Mucosa of descending colon (tissue), 3 donors: ENCODE measurements at regions not wholly inside any gene's neighbourhood (a gene's known extent, or its start where the extent isn't known, plus 50 kb on each side); places are given as distances from the start of the nearest gene placed in this dataset.

Source experiments
- ATAC-seq: fragments of 200-7000 bp; cut with Tn5 transposase; one replicate; pipeline ENCODE4 v1.9.1; 2020; ENCODE audit warnings: mild to moderate bottlenecking, moderate library complexity
- DNase-seq, 3 donors: peaks; one replicate each; pipeline ENCODE4 v3.0.0-alpha.2; 2020
- H3K36me3 ChIP-seq: fragments of 200-600 bp; one replicate; pipeline ENCODE4 v1.8.0; 2021; ENCODE audit warnings: low read depth, mild to moderate bottlenecking
- H3K4me1 ChIP-seq: fragments of 200-600 bp; one replicate; pipeline ENCODE4 v1.8.0; 2021; ENCODE audit warnings: low read depth, mild to moderate bottlenecking
- H3K4me3 ChIP-seq: fragments of 200-600 bp; one replicate; pipeline ENCODE4 v1.8.0; 2021; ENCODE audit warnings: mild to moderate bottlenecking
- H3K9me3 ChIP-seq: fragments of 200-600 bp; one replicate; pipeline ENCODE4 v1.8.0; 2021; ENCODE audit warnings: mild to moderate bottlenecking
- intact Hi-C, 2 donors: fragments of 100-400 bp; cut with DNase I in 1 of 2; cut with micrococcal nuclease in 1 of 2; formaldehyde crosslinking; loops; one replicate each; pipeline versions ENCODE4 v1.11.0 to v1.11.1; 2022; cut with DNase I, micrococcal nuclease
- TF ChIP-seq, protein P1 (sequence below): fragments of 200-600 bp; IDR thresholded peaks from one replicate; pipeline ENCODE4 v1.8.0; 2022; ENCODE audit warnings: antibody characterized with exemption, mild to moderate bottlenecking
- donor health status: DM: no; HTN: no; CAD: no; lungs with moderate emphysema.
- donor health status: DM: no; HTN: no; CAD: no.
- donor health status: DM: no; HTN: yes; CAD: no.

DNA sequence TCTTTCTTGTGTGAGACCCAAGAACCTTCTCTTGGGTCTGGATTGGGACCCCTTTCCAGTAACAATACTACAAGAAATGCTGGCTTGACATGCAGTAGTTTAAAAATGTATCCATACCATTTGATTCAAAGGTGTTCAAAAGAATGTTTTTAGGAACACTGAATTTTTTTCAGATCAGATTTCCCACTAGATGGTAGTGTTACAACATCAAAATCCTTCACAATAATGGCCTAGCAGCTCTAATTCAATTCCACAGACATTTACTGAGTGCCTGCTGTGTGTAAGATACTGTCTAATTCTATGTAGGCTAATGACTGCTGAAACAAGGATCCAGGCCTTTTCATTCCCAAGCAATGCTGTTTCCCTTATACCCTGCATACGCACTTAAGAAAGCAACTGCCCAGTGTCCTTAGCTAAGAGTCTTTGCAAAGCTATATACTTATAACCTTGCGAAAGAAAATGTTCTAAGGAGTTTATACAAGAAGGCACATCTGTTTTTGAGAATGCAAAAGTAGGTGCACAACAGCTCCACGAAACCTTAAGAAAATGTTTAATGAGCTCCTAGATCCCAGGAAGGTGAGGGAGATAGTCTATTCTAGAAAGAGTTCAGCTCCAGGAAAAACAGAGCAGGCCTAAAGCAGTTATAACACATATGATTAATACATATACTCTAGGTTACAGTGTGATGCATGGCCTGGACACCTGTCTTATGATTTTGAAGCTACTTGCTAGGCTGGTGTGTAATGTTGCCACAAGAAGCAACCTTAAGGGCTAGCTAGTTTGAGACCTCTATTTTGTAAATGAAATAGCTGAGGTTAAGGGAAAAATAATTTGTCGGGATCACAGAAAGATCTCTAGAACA is 50.9 kb upstream of the PKP2 start:
- DNase-seq (no peak), ATAC-seq (no peak)
- Histone ChIP-seq H3K36me3 (no peaks in the 10 kb centered on the region), H3K4me1 (no peaks in the 10 kb centered on the region), H3K4me3 (no peak overlapping the region), H3K9me3 (no peaks in the 10 kb centered on the region)
- TF ChIP-seq, protein P1, sequence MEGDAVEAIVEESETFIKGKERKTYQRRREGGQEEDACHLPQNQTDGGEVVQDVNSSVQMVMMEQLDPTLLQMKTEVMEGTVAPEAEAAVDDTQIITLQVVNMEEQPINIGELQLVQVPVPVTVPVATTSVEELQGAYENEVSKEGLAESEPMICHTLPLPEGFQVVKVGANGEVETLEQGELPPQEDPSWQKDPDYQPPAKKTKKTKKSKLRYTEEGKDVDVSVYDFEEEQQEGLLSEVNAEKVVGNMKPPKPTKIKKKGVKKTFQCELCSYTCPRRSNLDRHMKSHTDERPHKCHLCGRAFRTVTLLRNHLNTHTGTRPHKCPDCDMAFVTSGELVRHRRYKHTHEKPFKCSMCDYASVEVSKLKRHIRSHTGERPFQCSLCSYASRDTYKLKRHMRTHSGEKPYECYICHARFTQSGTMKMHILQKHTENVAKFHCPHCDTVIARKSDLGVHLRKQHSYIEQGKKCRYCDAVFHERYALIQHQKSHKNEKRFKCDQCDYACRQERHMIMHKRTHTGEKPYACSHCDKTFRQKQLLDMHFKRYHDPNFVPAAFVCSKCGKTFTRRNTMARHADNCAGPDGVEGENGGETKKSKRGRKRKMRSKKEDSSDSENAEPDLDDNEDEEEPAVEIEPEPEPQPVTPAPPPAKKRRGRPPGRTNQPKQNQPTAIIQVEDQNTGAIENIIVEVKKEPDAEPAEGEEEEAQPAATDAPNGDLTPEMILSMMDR: no peak
- intact Hi-C loops: no loop called here

DNA sequence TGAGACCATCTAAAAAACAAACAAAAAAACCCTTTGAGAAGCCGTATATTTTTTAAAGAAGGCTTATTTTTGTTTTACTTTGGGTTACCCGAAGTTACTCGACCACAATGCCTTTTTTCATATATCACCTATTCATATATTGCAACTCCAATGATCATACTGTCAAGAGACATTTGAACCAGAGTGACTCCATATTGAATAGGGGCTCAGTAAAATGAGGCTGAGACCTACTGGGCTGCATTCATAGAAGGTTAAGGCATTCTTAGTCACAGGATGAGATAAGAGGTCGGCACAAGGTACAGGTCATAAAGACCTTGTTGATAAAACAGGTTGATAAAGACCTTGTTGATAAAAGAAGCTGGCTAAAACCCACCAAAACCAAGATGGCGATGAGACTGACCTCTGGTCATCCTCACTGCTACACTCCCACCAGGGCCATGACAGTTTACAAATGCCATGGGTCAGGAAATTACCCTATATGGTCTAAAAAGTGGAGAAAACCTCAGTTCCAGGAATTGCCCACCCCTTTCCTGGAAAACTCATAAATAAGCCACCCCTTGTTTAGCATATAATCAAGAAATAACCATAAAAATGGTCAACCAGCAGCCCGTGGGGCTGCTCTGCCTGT is 50.0 kb upstream of the PKP2 start:
- Histone ChIP-seq H3K4me3 (no peak overlapping the region), H3K36me3 (no peaks in the 10 kb centered on the region), H3K4me1 (no peaks in the 10 kb centered on the region), H3K9me3 (no peaks in the 10 kb centered on the region)
- no peak for DNase-seq
- no peak for ATAC-seq
- intact Hi-C loops: no loop called here
- TF ChIP-seq, protein P1: no peak
